ENCODE measurements at regions not wholly inside any gene's neighbourhood (a gene's known extent, or its start where the extent isn't known, plus 50 kb on each side); places are given as distances from the start of the nearest gene placed in this dataset.

GRCh38 chr2:16139663-16140615 is 199.6 kb downstream of the MYCN start:
- TF ChIP-seq CTCF (IDR thresholded peaks at IDR 0.05; ENCODE audit: low read length) (no peak), EZH2 (IDR thresholded peaks at IDR 0.05; ENCODE audit: borderline replicate concordance, low read length) (no peak)
